MM.1S (cell line): ENCODE measurements at regions not wholly inside any gene's neighbourhood (a gene's known extent, or its start where the extent isn't known, plus 50 kb on each side); places are given as distances from the start of the nearest gene placed in this dataset.

ENCODE experiments used
- DNase-seq: peaks from one replicate; pipeline ENCODE4 v3.0.0-alpha.2; 2015
- H2AFZ ChIP-seq: fragments of 300-600 bp; sonication (generic); 2 replicates; pipeline ENCODE4 v1.6.0; 2016; ENCODE audit warnings: antibody characterized with exemption, low read length
- H3F3A ChIP-seq: fragments of 300-600 bp; sonication (generic); 2 replicates; pipeline ENCODE4 v1.6.1; 2016; ENCODE audit warnings: mild to moderate bottlenecking, antibody characterized with exemption, low read length, moderate library complexity, mixed read lengths; ENCODE audit not compliant: insufficient read depth
- H3K27ac ChIP-seq: fragments of 300-600 bp; sonication (generic); 2 replicates; pipeline ENCODE4 v1.5.1; 2016; ENCODE audit warnings: mild to moderate bottlenecking, low read length
- H3K27me3 ChIP-seq: fragments of 300-600 bp; sonication (generic); replicated peaks from 2 replicates; pipeline ENCODE4 v1.6.0; 2016; ENCODE audit warnings: low read length; ENCODE audit not compliant: insufficient read depth
- H3K36me3 ChIP-seq: fragments of 300-600 bp; sonication (generic); replicated peaks from 2 replicates; pipeline ENCODE4 v1.6.1; 2016; ENCODE audit warnings: mild to moderate bottlenecking, low read length, mixed read lengths; ENCODE audit not compliant: insufficient read depth
- H3K4me1 ChIP-seq: fragments of 300-600 bp; sonication (generic); 2 replicates; pipeline ENCODE4 v1.6.1; 2016; ENCODE audit warnings: low read length, mixed read lengths
- H3K4me2 ChIP-seq: fragments of 300-600 bp; sonication (generic); 2 replicates; pipeline ENCODE4 v1.6.0; 2016; ENCODE audit warnings: low read depth, low read length
- H3K4me3 ChIP-seq: fragments of 300-600 bp; sonication (generic); 2 replicates; pipeline ENCODE4 v1.5.1; 2016; ENCODE audit warnings: low read length, mixed read lengths
- H3K79me2 ChIP-seq: fragments of 300-600 bp; sonication (generic); 2 replicates; pipeline ENCODE4 v1.6.1; 2016; ENCODE audit warnings: mixed run types, low read length, mixed read lengths
- H3K9ac ChIP-seq: fragments of 300-600 bp; sonication (generic); 2 replicates; pipeline ENCODE4 v1.6.1; 2016; ENCODE audit warnings: low read length, mixed read lengths
- H3K9me2 ChIP-seq: fragments of 300-600 bp; sonication (generic); replicated peaks from 2 replicates; pipeline ENCODE4 v1.6.1; 2016; ENCODE audit warnings: mild to moderate bottlenecking, low read length, mixed read lengths; ENCODE audit not compliant: insufficient read depth
- H3K9me3 ChIP-seq: fragments of 300-600 bp; sonication (generic); replicated peaks from 2 replicates; pipeline ENCODE4 v1.6.1; 2016; ENCODE audit warnings: mild to moderate bottlenecking, low read length, mixed read lengths; ENCODE audit not compliant: insufficient read depth
- H4K20me1 ChIP-seq: fragments of 300-600 bp; sonication (generic); 2 replicates; pipeline ENCODE4 v1.6.1; 2016; ENCODE audit warnings: mild to moderate bottlenecking, low read length, moderate library complexity, mixed read lengths; ENCODE audit not compliant: insufficient read depth
- EZH2 ChIP-seq: fragments of 300-600 bp; sonication (generic); optimal IDR thresholded peaks from 2 replicates; pipeline ENCODE3; 2017; ENCODE audit warnings: low read depth, mild to moderate bottlenecking, antibody characterized with exemption, low read length, mixed read lengths
- EZH2phosphoT487 ChIP-seq: fragments of 300-600 bp; sonication (generic); IDR thresholded peaks from 2 replicates; pipeline ENCODE4 v1.6.1; 2018; ENCODE audit warnings: antibody characterized with exemption, low read length
- TF ChIP-seq, protein P1 (sequence below): fragments of 300-600 bp; sonication (generic); IDR thresholded peaks from 2 replicates; pipeline ENCODE4 v1.5.1; 2016; ENCODE audit warnings: antibody characterized with exemption, low read length, mixed read lengths

- no peak for DNase-seq
- no peaks in the 10 kb centered on the region for H3K27me3 ChIP-seq
- no peaks in the 10 kb centered on the region for H3K36me3 ChIP-seq
- H3K4me1 ChIP-seq = no peaks in the 10 kb centered on the region
- no peaks in the 10 kb centered on the region; the same call in 1 of the 2 replicates for H3K9me3 ChIP-seq
- H3K9ac ChIP-seq = no peak overlapping the region
- H3K27ac ChIP-seq = no peak overlapping the region
- no peak overlapping the region for H3K4me2 ChIP-seq
- no peak overlapping the region for H2AFZ ChIP-seq
- no peaks in the 10 kb centered on the region for H3F3A ChIP-seq
- no peak overlapping the region for H3K4me3 ChIP-seq
- H3K79me2 ChIP-seq = no peaks in the 10 kb centered on the region
- no peaks in the 10 kb centered on the region for H4K20me1 ChIP-seq
- TF ChIP-seq EZH2 (no peak), EZH2phosphoT487 (no peak)
- TF ChIP-seq, protein P1, sequence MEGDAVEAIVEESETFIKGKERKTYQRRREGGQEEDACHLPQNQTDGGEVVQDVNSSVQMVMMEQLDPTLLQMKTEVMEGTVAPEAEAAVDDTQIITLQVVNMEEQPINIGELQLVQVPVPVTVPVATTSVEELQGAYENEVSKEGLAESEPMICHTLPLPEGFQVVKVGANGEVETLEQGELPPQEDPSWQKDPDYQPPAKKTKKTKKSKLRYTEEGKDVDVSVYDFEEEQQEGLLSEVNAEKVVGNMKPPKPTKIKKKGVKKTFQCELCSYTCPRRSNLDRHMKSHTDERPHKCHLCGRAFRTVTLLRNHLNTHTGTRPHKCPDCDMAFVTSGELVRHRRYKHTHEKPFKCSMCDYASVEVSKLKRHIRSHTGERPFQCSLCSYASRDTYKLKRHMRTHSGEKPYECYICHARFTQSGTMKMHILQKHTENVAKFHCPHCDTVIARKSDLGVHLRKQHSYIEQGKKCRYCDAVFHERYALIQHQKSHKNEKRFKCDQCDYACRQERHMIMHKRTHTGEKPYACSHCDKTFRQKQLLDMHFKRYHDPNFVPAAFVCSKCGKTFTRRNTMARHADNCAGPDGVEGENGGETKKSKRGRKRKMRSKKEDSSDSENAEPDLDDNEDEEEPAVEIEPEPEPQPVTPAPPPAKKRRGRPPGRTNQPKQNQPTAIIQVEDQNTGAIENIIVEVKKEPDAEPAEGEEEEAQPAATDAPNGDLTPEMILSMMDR = no peak
- H3K9me2 ChIP-seq = no peaks in the 10 kb centered on the region
These were observed 190.8 kb downstream of the RNF152 start for GRCh38 chr18:61702007-61702406.

- no peak overlapping the region for H3K9ac ChIP-seq
- no peaks in the 10 kb centered on the region for H4K20me1 ChIP-seq
- no peak for DNase-seq
- H3K27me3 ChIP-seq = no peaks in the 10 kb centered on the region
- H3F3A ChIP-seq = no peaks in the 10 kb centered on the region
- H3K27ac ChIP-seq = no peak overlapping the region
- TF ChIP-seq EZH2phosphoT487 (no peak), EZH2 (no peak)
- TF ChIP-seq, protein P1 = no peak
- no peaks in the 10 kb centered on the region for H3K9me3 ChIP-seq
- no peak overlapping the region for H2AFZ ChIP-seq
- no peaks in the 10 kb centered on the region for H3K36me3 ChIP-seq
- no peaks in the 10 kb centered on the region for H3K4me1 ChIP-seq
- H3K4me2 ChIP-seq = no peak overlapping the region
- H3K79me2 ChIP-seq = no peaks in the 10 kb centered on the region
- H3K4me3 ChIP-seq = no peak overlapping the region
- H3K9me2 ChIP-seq = no peaks in the 10 kb centered on the region
These were observed 193.3 kb downstream of the RNF152 start for GRCh38 chr18:61699397-61700110.

DNA sequence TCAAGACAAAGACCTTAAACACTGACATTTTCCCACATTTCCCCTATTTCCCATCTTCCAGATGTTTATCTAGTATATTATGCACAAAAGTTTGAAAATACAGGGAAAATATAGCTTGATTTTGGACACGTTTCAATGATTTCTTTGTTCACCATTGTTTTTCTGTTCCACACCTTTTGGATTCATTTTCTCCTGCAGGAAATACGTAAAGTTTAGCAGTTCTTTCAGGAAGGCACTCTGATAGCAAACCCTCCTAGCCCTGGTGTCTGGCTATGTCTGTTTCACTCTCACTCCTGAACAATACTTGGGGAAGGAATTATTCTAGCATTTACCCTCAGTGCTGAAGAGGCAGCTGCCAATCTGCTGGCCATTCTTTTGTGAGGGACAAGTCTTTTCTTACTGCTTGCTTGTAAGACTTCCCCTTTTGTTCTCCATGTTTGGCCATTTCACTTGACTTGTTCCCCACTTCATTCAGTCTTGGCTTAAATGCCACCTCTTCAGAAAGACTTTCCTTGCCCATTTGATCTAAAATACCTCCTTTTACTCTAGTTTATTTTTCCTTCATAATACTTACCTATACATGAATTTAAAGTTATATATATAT is 195.4 kb downstream of the RNF152 start:
- Histone ChIP-seq H3K4me3 (no peak overlapping the region), H3K27ac (no peak overlapping the region), H3K79me2 (no peaks in the 10 kb centered on the region), H3F3A (no peaks in the 10 kb centered on the region), H3K4me1 (no peaks in the 10 kb centered on the region), H3K9ac (no peak overlapping the region), H3K9me3 (no peaks in the 10 kb centered on the region), H2AFZ (no peak overlapping the region), H3K36me3 (no peaks in the 10 kb centered on the region), H3K9me2 (no peaks in the 10 kb centered on the region), H3K27me3 (no peaks in the 10 kb centered on the region), H3K4me2 (no peak overlapping the region), H4K20me1 (no peaks in the 10 kb centered on the region)
- no peak for TF ChIP-seq EZH2phosphoT487
- TF ChIP-seq, protein P1 = no peak
- no peak for TF ChIP-seq EZH2
- DNase-seq = no peak
